Gastrocnemius medialis (tissue), 4 donors: ENCODE measurements at regions not wholly inside any gene's neighbourhood (a gene's known extent, or its start where the extent isn't known, plus 50 kb on each side); places are given as distances from the start of the nearest gene placed in this dataset.

Experiments
- CTCF ChIP-seq, 5 experiments: fragments of 450-650 bp in 3 of 5; fragments of 200-600 bp in 2 of 5; sonication (generic) in 2 of 5; IDR thresholded peaks in 4 of 5; conservative IDR thresholded peaks in 1 of 5; 1 replicate in 4 of 5; 2 replicates in 1 of 5; pipeline ENCODE4 v1.5.1; 2016 to 2019; ENCODE audit warnings: antibody characterized with exemption in 5 of 5, mild to moderate bottlenecking in 3 of 5, moderate library complexity in 3 of 5
- POLR2A ChIP-seq, 2 donors: fragments of 450-650 bp; IDR thresholded peaks; one replicate each; pipeline ENCODE4 v1.6.1; 2017; ENCODE audit warnings: antibody characterized with exemption in 2 of 2, mild to moderate bottlenecking in 2 of 2, moderate library complexity in 2 of 2

DNA sequence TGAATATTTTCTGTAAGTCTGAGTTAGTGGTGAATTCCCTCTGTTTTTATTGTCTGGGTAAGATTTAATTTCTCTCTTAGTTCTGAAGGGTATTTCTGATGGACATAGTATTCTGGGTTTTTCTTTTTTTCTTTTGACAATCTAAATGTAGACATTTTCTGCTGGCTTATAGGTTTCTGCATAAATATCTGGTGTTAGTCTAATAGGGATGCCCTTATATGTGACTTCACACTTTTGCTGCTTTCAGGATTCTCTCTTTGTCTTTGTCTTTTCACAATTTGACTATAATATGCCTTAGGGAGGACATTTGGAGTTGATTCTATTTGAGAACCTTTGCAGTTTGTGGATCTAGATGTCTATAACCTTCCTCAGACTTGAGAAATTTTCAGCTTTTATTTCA is 667.2 kb downstream of the EPHA7 start:
- TF ChIP-seq CTCF (IDR thresholded peaks at IDR 0.05 in 4 of 5, conservative IDR thresholded peaks at IDR 0.05 in 1 of 5): no peak
- TF ChIP-seq POLR2A (IDR thresholded peaks at IDR 0.05): no peak
